ENCODE measurements at regions not wholly inside any gene's neighbourhood (a gene's known extent, or its start where the extent isn't known, plus 50 kb on each side); places are given as distances from the start of the nearest gene placed in this dataset.

GRCh38 chr4:33722254-33722653 lies 2522.1 kb downstream of the ARAP2 start:
- H3K27ac ChIP-seq (ENCODE audit: low read length), result no peak overlapping the region
- CTCF ChIA-PET, result no interaction called here
- 75% methylated on average over 1 of the region's 2 CpGs for WGBS (ENCODE audit: insufficient coverage)

DNA sequence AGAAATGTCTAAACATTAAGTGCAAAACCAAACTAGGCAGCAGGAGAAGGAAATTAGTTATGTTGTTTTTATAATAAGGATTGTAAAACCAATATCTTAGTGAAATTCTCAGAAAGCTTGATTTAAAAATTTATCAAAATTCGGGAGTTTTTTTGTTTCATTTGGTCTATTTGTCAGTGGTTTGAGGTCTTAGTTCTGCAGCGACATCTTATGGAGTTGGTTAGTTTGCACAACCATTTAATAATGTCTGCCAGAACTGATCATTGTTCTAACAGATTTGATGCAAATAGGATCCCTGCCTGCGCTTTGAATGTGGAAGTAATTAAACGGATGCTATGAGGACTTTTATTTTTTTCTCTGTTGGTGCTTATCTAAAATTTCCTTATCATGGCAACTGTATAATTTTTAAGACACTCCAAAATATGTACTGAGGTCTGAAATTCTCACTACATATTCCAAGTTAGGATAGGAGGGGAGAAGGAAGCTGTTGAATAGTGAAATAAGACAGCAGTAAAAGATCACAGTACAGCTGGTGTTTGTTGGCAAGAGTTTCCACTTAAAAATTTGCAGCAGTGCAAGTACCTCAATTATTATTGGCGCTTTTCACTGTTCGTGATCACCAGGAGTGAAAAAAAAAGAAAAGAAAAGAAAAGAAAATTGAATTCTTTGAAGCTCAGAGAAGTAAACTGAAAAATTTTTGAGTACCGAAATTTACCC lies 2521.4 kb downstream of the ARAP2 start:
- Mint-ChIP-seq H3K27me3 (no peaks in the 10 kb centered on the region), H3K4me1 (no peaks in the 10 kb centered on the region), H3K36me3 (no peaks in the 10 kb centered on the region), H3K9me3 (peaks cover 5 to 8% (median 8%) of the 10 kb centered on the region in 3 donors), H3K4me3 (no peak overlapping the region), H3K27ac (no peak overlapping the region)
- DNase-seq (no peak), ATAC-seq (replicated peaks in 1 of 4) (no peak)
- no peak overlapping the region for H3K27ac ChIP-seq (ENCODE audit: low read length)
- ChIA-PET CTCF (no interaction called here), POLR2A (no interaction called here)
- no peaks in the 10 kb centered on the region for H3K36me3 ChIP-seq (ENCODE audit: control insufficient read depth in 2 of 2, extremely low read depth in 1 of 2, insufficient read depth in 1 of 2, low read length in 1 of 2)
- no peaks in the 10 kb centered on the region for H3K4me1 ChIP-seq (ENCODE audit: control insufficient read depth in 1 of 2, extremely low read depth in 1 of 2, insufficient read depth in 2 of 2, low read length in 2 of 2)
- WGBS (ENCODE audit: insufficient coverage), result 50% methylated on average over 1 of the region's 7 CpGs
- H3K9me3 ChIP-seq, result peaks cover 2% of the 10 kb centered on the region
- H3K4me3 ChIP-seq (ENCODE audit: control insufficient read depth in 1 of 2, extremely low read depth in 1 of 2, low read length in 1 of 2), result no peak overlapping the region
- no peaks in the 10 kb centered on the region for H3K27me3 ChIP-seq (replicated peaks in 1 of 2; ENCODE audit: control insufficient read depth in 2 of 2, extremely low read depth in 1 of 2, insufficient read depth in 2 of 2, low read length in 1 of 2)

More at GRCh38 chr4:33722254-33722653, 2522.1 kb downstream of the ARAP2 start:
- no peaks in the 10 kb centered on the region for H3K4me1 Mint-ChIP-seq
- Histone ChIP-seq H3K36me3 (ENCODE audit: control insufficient read depth in 2 of 2, extremely low read depth in 1 of 2, insufficient read depth in 1 of 2, low read length in 1 of 2) (no peaks in the 10 kb centered on the region), H3K27me3 (replicated peaks in 1 of 2; ENCODE audit: control insufficient read depth in 2 of 2, extremely low read depth in 1 of 2, insufficient read depth in 2 of 2, low read length in 1 of 2) (no peaks in the 10 kb centered on the region), H3K4me3 (ENCODE audit: control insufficient read depth in 1 of 2, extremely low read depth in 1 of 2, low read length in 1 of 2) (no peak overlapping the region), H3K9me3 (peaks cover 2% of the 10 kb centered on the region), H3K4me1 (ENCODE audit: control insufficient read depth in 1 of 2, extremely low read depth in 1 of 2, insufficient read depth in 2 of 2, low read length in 2 of 2) (no peaks in the 10 kb centered on the region)
- peaks cover 10 to 15% (median 13%) of the 10 kb centered on the region in 3 donors for H3K9me3 Mint-ChIP-seq
- POLR2A ChIA-PET, result no interaction called here
- no peak for DNase-seq
- no peaks in the 10 kb centered on the region for H3K36me3 Mint-ChIP-seq
- no peak for ATAC-seq (replicated peaks in 1 of 4)
- no peaks in the 10 kb centered on the region for H3K27me3 Mint-ChIP-seq
- H3K27ac Mint-ChIP-seq, result no peak overlapping the region
- H3K4me3 Mint-ChIP-seq, result no peak overlapping the region

DNA sequence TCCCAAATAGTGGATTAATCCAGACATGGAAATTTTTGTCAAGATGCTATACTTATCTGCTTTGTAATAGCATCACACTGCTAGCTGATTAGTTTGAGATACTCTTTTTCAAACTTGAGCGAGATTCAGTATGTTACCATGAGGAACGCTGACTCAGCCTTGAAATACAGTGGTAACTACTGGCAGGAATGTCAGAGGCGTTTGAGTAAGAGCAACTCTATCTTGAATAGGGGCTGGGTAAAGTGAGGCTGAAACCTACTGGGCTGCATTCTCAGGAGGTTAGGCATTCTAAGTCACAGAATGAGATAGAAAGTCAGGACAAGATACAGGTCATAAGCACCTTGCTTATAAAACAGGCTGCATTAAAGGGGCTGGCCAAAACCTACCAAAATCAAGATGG lies 2519.6 kb downstream of the ARAP2 start:
- Mint-ChIP-seq H3K4me1 (no peaks in the 10 kb centered on the region), H3K27ac (no peak overlapping the region), H3K9me3 (peaks cover 5 to 6% (median 5%) of the 10 kb centered on the region in 3 donors), H3K27me3 (no peaks in the 10 kb centered on the region), H3K4me3 (no peak overlapping the region), H3K36me3 (no peaks in the 10 kb centered on the region)
- no peak overlapping the region for H3K27ac ChIP-seq (ENCODE audit: low read length)
- DNase-seq (no peak), ATAC-seq (replicated peaks in 1 of 4) (no peak)
- peaks cover 2% of the 10 kb centered on the region for H3K9me3 ChIP-seq
- 77% methylated on average over 3 of the region's 3 CpGs for WGBS (ENCODE audit: insufficient coverage)
- no peak overlapping the region for H3K4me3 ChIP-seq (ENCODE audit: control insufficient read depth in 1 of 2, extremely low read depth in 1 of 2, low read length in 1 of 2)
- H3K27me3 ChIP-seq (replicated peaks in 1 of 2; ENCODE audit: control insufficient read depth in 2 of 2, extremely low read depth in 1 of 2, insufficient read depth in 2 of 2, low read length in 1 of 2), result no peaks in the 10 kb centered on the region
- CTCF ChIA-PET, result no interaction called here
- POLR2A ChIA-PET, result no interaction called here
- no peaks in the 10 kb centered on the region for H3K36me3 ChIP-seq (ENCODE audit: control insufficient read depth in 2 of 2, extremely low read depth in 1 of 2, insufficient read depth in 1 of 2, low read length in 1 of 2)
- H3K4me1 ChIP-seq (ENCODE audit: control insufficient read depth in 1 of 2, extremely low read depth in 1 of 2, insufficient read depth in 2 of 2, low read length in 2 of 2), result no peaks in the 10 kb centered on the region

- no CpG with 5 or more reads among the region's 2 CpGs for WGBS (ENCODE audit: insufficient coverage)
- POLR2A ChIA-PET, result no interaction called here
- H3K27ac Mint-ChIP-seq, result no peak overlapping the region
- H3K4me1 Mint-ChIP-seq, result no peaks in the 10 kb centered on the region
- Histone ChIP-seq H3K27ac (ENCODE audit: low read length) (no peak overlapping the region), H3K4me3 (ENCODE audit: control insufficient read depth in 1 of 2, extremely low read depth in 1 of 2, low read length in 1 of 2) (no peak overlapping the region), H3K4me1 (ENCODE audit: control insufficient read depth in 1 of 2, extremely low read depth in 1 of 2, insufficient read depth in 2 of 2, low read length in 2 of 2) (no peaks in the 10 kb centered on the region), H3K9me3 (peaks cover 2% of the 10 kb centered on the region), H3K27me3 (replicated peaks in 1 of 2; ENCODE audit: control insufficient read depth in 2 of 2, extremely low read depth in 1 of 2, insufficient read depth in 2 of 2, low read length in 1 of 2) (no peaks in the 10 kb centered on the region), H3K36me3 (ENCODE audit: control insufficient read depth in 2 of 2, extremely low read depth in 1 of 2, insufficient read depth in 1 of 2, low read length in 1 of 2) (no peaks in the 10 kb centered on the region)
- no peak for ATAC-seq (replicated peaks in 1 of 4)
- no peaks in the 10 kb centered on the region for H3K36me3 Mint-ChIP-seq
- DNase-seq, result no peak
- peaks cover 4 to 11% (median 5%) of the 10 kb centered on the region in 3 donors for H3K9me3 Mint-ChIP-seq
- H3K27me3 Mint-ChIP-seq, result no peaks in the 10 kb centered on the region
- CTCF ChIA-PET, result no interaction called here
- H3K4me3 Mint-ChIP-seq, result no peak overlapping the region
Observed at GRCh38 chr4:33725861-33726260, 2518.5 kb downstream of the ARAP2 start.

- Histone ChIP-seq H3K36me3 (ENCODE audit: control insufficient read depth in 2 of 2, extremely low read depth in 1 of 2, insufficient read depth in 1 of 2, low read length in 1 of 2) (no peaks in the 10 kb centered on the region), H3K9me3 (no peaks in the 10 kb centered on the region), H3K27me3 (replicated peaks in 1 of 2; ENCODE audit: control insufficient read depth in 2 of 2, extremely low read depth in 1 of 2, insufficient read depth in 2 of 2, low read length in 1 of 2) (no peaks in the 10 kb centered on the region), H3K4me1 (ENCODE audit: control insufficient read depth in 1 of 2, extremely low read depth in 1 of 2, insufficient read depth in 2 of 2, low read length in 2 of 2) (no peaks in the 10 kb centered on the region), H3K27ac (ENCODE audit: low read length) (no peak overlapping the region), H3K4me3 (ENCODE audit: control insufficient read depth in 1 of 2, extremely low read depth in 1 of 2, low read length in 1 of 2) (no peak overlapping the region)
- no peak overlapping the region for H3K27ac Mint-ChIP-seq
- no peak overlapping the region for H3K4me3 Mint-ChIP-seq
- no peaks in the 10 kb centered on the region for H3K27me3 Mint-ChIP-seq
- POLR2A ChIA-PET, result no interaction called here
- CTCF ChIA-PET, result no interaction called here
- ATAC-seq (replicated peaks in 1 of 4) (no peak), DNase-seq (no peak)
- H3K9me3 Mint-ChIP-seq, result peaks cover 8 to 10% (median 8%) of the 10 kb centered on the region in 3 donors
- 89% methylated on average over 2 of the region's 2 CpGs for WGBS (ENCODE audit: insufficient coverage)
- no peaks in the 10 kb centered on the region for H3K36me3 Mint-ChIP-seq
- no peaks in the 10 kb centered on the region for H3K4me1 Mint-ChIP-seq
Observed at GRCh38 chr4:33737726-33738125, 2506.6 kb downstream of the ARAP2 start.

- 100% methylated on average over 1 of the region's 10 CpGs for WGBS (ENCODE audit: insufficient coverage)
- no peak for DNase-seq
- H3K4me3 ChIP-seq (ENCODE audit: control insufficient read depth in 1 of 2, extremely low read depth in 1 of 2, low read length in 1 of 2), result no peak overlapping the region
- POLR2A ChIA-PET, result no interaction called here
- H3K4me3 Mint-ChIP-seq, result no peak overlapping the region
- no peaks in the 10 kb centered on the region for H3K36me3 Mint-ChIP-seq
- no peaks in the 10 kb centered on the region for H3K4me1 ChIP-seq (ENCODE audit: control insufficient read depth in 1 of 2, extremely low read depth in 1 of 2, insufficient read depth in 2 of 2, low read length in 2 of 2)
- H3K27ac ChIP-seq (ENCODE audit: low read length), result no peak overlapping the region
- H3K27ac Mint-ChIP-seq, result no peak overlapping the region
- no peaks in the 10 kb centered on the region for H3K27me3 ChIP-seq (replicated peaks in 1 of 2; ENCODE audit: control insufficient read depth in 2 of 2, extremely low read depth in 1 of 2, insufficient read depth in 2 of 2, low read length in 1 of 2)
- ATAC-seq (replicated peaks in 1 of 4), result no peak
- H3K36me3 ChIP-seq (ENCODE audit: control insufficient read depth in 2 of 2, extremely low read depth in 1 of 2, insufficient read depth in 1 of 2, low read length in 1 of 2), result no peaks in the 10 kb centered on the region
- H3K9me3 Mint-ChIP-seq, result peaks cover 5 to 12% (median 6%) of the 10 kb centered on the region in 3 donors
- CTCF ChIA-PET, result no interaction called here
- no peaks in the 10 kb centered on the region for H3K9me3 ChIP-seq
- no peaks in the 10 kb centered on the region for H3K27me3 Mint-ChIP-seq
- H3K4me1 Mint-ChIP-seq, result no peaks in the 10 kb centered on the region
Observed at GRCh38 chr4:33739884-33740632, 2504.3 kb downstream of the ARAP2 start.
